Chondrocyte (in vitro differentiated cells): ENCODE measurements at regions not wholly inside any gene's neighbourhood (a gene's known extent, or its start where the extent isn't known, plus 50 kb on each side); places are given as distances from the start of the nearest gene placed in this dataset.

Experiments
- DNase-seq: peaks from one replicate; pipeline ENCODE4 v3.0.0; 2021; ENCODE audit warnings: mixed read lengths, low spot score
- H3K27ac Mint-ChIP-seq: one replicate; pipeline ENCODE4 v1.8.0; 2021; ENCODE audit warnings: mild to moderate bottlenecking, moderate library complexity, mixed read lengths; ENCODE audit not compliant: unreplicated experiment
- H3K27me3 Mint-ChIP-seq: 2 replicates; pipeline ENCODE4 v1.8.0; 2021; ENCODE audit warnings: low read depth, mixed read lengths
- H3K36me3 Mint-ChIP-seq: 2 replicates; pipeline ENCODE4 v1.8.0; 2021; ENCODE audit warnings: low read depth, mixed read lengths
- H3K4me1 Mint-ChIP-seq: 2 replicates; pipeline ENCODE4 v1.8.0; 2021; ENCODE audit warnings: low read depth, mild to moderate bottlenecking, mixed read lengths
- H3K4me3 Mint-ChIP-seq: one replicate; pipeline ENCODE4 v1.8.0; 2021; ENCODE audit warnings: mild to moderate bottlenecking, moderate library complexity, mixed read lengths; ENCODE audit not compliant: unreplicated experiment
- H3K9me3 Mint-ChIP-seq: 2 replicates; pipeline ENCODE4 v1.8.0; 2021; ENCODE audit warnings: low read depth, mixed read lengths
- TF ChIP-seq, protein P1 (sequence below): fragments of 200-600 bp; sonication (generic); IDR thresholded peaks from 2 replicates; pipeline ENCODE4 v1.5.0; 2021; ENCODE audit warnings: antibody characterized with exemption, mild to moderate bottlenecking, moderate library complexity

DNA sequence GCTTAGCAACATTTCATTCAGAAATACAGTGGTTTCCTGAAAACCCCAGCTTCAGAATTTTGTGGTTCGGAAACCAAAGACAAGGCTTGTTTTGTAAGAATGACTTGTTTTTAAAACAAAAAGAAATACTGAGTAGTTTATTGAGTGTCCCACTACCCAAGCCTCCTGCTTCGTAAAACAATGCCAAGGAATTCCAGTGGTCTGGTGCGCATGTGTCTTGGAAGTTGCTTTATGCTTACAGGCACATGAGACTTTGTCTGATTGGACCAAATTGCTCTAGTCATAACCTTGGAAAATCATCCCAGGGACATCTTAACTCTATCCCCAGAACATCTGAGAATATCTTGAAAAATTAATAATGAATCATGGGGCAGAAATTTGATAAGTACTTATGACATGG, 77.1 kb upstream of the FST start:
- H3K4me3 Mint-ChIP-seq: no peak overlapping the region
- no peaks in the 10 kb centered on the region for H3K9me3 Mint-ChIP-seq
- DNase-seq: no peak
- H3K27me3 Mint-ChIP-seq: no peaks in the 10 kb centered on the region
- no peaks in the 10 kb centered on the region for H3K36me3 Mint-ChIP-seq
- H3K4me1 Mint-ChIP-seq: peaks cover 45% of the 10 kb centered on the region
- TF ChIP-seq, protein P1, sequence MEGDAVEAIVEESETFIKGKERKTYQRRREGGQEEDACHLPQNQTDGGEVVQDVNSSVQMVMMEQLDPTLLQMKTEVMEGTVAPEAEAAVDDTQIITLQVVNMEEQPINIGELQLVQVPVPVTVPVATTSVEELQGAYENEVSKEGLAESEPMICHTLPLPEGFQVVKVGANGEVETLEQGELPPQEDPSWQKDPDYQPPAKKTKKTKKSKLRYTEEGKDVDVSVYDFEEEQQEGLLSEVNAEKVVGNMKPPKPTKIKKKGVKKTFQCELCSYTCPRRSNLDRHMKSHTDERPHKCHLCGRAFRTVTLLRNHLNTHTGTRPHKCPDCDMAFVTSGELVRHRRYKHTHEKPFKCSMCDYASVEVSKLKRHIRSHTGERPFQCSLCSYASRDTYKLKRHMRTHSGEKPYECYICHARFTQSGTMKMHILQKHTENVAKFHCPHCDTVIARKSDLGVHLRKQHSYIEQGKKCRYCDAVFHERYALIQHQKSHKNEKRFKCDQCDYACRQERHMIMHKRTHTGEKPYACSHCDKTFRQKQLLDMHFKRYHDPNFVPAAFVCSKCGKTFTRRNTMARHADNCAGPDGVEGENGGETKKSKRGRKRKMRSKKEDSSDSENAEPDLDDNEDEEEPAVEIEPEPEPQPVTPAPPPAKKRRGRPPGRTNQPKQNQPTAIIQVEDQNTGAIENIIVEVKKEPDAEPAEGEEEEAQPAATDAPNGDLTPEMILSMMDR: no peak
- peak overlapping the region; percentile 57 for H3K27ac Mint-ChIP-seq

DNA sequence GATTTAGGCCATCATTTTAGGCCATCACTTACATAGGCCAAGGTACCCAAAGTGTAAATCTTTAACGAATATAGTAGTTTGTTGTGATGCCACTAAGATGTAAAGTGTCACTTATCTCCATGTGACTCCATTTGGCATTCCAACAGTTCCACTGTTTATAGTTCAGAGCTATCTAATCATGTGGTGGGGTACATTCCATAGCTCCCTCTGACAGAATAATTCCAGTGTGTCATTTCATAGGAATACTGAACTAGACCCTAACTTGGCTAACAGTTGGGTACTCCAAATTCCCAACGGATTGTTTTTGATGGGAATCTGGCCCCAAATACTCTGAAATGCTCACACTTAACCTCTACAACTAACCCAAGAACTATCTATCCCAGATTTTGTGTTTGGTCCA, 76.7 kb upstream of the FST start:
- Mint-ChIP-seq H3K4me3 (no peak overlapping the region), H3K27me3 (no peaks in the 10 kb centered on the region), H3K36me3 (no peaks in the 10 kb centered on the region), H3K27ac (peak overlapping the region; percentile 36), H3K9me3 (no peaks in the 10 kb centered on the region), H3K4me1 (peaks cover 42% of the 10 kb centered on the region)
- TF ChIP-seq, protein P1: no peak
- no peak for DNase-seq

DNA sequence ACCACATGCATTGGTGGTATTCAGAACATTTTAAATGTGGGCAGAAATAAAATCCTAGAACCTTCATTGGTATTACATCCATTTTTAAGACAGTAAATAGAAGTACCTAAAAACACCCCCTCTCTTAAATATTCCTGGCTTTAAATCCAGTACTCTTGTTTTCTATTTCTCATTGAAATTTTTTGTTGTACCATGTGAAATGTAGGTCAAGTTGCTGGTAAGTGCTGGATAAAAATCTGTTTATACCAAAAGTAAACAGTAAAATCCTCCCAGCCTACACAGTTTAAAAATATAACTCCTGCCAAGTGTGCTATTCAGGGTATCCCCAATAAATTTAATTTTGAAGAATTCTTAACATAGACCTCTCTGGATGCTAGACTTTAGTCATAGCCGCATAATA, 75.0 kb upstream of the FST start:
- Mint-ChIP-seq H3K4me3 (no peak overlapping the region), H3K9me3 (no peaks in the 10 kb centered on the region), H3K27ac (no peak overlapping the region), H3K36me3 (no peaks in the 10 kb centered on the region), H3K27me3 (no peaks in the 10 kb centered on the region), H3K4me1 (peaks cover 36% of the 10 kb centered on the region)
- TF ChIP-seq, protein P1: no peak
- no peak for DNase-seq

DNA sequence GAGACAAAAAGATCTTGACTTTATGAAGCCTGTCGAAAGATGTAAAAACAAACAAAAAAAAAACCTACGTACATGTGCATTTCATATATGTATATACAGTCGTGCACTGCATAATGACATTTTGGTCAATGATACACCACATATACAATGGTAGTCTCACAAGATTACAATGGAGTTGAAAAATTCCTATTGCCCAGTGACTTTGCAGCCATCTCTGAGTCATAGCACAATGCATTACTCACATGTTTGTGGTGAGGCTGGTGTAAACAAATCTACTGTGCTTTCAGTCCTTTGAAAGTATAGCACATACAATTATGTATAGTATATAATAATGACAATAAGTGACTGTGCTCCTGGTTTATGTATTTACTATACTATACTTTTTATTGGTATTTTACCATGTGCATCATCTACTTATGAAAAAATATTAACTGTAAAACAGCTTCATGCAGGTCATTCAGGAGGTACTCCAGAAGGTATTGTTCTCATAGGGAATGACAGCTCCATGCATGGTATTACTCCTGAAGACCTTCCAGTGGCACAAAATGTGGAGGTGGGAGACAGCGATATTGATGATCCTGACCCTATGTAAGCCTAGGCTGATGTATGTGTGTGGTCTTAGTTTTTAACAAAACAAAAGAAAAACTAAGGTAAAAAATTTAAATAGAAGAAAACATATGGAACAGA, 73.7 kb upstream of the FST start:
- Mint-ChIP-seq H3K4me1 (peaks cover 39% of the 10 kb centered on the region), H3K36me3 (no peaks in the 10 kb centered on the region), H3K27ac (no peak overlapping the region), H3K9me3 (no peaks in the 10 kb centered on the region), H3K27me3 (no peaks in the 10 kb centered on the region), H3K4me3 (no peak overlapping the region)
- no peak for DNase-seq
- TF ChIP-seq, protein P1: no peak

DNA sequence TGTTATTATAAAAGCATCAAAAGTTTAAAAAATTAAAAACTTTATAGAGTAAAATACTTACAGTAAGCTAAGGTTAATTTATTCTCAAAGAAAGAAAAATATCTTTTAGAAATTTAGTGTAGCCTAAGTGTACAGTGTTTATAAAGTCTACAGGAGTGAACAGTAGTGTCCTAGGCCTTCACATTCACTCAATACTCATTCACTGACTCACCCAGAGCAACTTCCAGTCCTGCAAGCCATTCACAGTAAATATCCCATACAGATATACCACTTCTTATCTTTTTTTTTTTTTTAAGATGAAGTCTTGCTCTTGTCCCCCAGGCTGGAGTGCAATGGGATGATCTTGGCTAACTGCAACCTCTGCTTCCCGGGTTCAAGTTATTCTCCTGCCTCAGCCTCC, 73.1 kb upstream of the FST start:
- TF ChIP-seq, protein P1: no peak
- H3K4me3 Mint-ChIP-seq: no peak overlapping the region
- no peaks in the 10 kb centered on the region for H3K27me3 Mint-ChIP-seq
- no peak for DNase-seq
- H3K4me1 Mint-ChIP-seq: peaks cover 39% of the 10 kb centered on the region
- H3K9me3 Mint-ChIP-seq: no peaks in the 10 kb centered on the region
- H3K27ac Mint-ChIP-seq: no peak overlapping the region
- no peaks in the 10 kb centered on the region for H3K36me3 Mint-ChIP-seq
